DMS153 (cell line): ENCODE measurements at regions not wholly inside any gene's neighbourhood (a gene's known extent, or its start where the extent isn't known, plus 50 kb on each side); places are given as distances from the start of the nearest gene placed in this dataset.
"Not testable (repeated sequence)": the region's sequence is repeated elsewhere in the genome, so short reads cannot be mapped to it uniquely, and the experiment has no call there.

Experiments used
- DNase-seq: peaks from one replicate; lab custom pipeline; 2025; lab: John Stamatoyannopoulos, UW

DNA sequence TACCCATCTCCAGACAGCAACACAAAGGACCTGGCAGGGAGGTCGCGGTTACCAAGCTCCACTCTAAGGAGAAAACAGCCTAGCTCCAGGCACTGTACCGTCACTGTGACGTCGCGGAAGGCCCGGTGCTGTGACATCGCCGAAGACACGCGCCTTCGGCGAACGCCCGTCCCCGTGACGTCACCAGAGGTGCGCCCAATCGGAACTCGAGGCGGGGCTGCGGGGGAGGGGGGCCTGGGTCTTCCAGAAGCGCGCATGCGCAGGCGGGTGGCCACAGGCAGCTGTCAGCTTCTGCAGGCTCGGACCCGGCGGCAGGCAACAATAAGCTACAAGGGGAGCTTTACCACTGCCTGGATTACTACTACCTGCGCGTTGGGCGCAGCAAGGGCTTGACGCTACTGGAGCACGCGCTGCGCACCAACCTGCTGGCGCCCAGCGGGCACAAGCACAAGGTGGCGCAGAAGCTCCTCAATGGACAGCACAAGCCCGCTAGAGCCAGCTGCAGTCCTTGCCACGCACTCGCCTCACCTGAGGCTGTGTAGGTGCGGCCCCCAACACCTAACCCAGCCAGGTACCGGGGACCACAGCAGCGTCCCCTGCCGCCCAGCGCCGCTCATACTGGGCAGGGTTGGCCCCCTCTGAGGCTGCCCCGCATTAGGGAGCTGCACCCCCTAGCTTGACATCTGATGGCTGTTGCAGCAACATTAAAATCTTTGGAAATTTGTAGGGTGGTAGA, 208.4 kb downstream of the TPST1 start:
- no peak for DNase-seq

DNA sequence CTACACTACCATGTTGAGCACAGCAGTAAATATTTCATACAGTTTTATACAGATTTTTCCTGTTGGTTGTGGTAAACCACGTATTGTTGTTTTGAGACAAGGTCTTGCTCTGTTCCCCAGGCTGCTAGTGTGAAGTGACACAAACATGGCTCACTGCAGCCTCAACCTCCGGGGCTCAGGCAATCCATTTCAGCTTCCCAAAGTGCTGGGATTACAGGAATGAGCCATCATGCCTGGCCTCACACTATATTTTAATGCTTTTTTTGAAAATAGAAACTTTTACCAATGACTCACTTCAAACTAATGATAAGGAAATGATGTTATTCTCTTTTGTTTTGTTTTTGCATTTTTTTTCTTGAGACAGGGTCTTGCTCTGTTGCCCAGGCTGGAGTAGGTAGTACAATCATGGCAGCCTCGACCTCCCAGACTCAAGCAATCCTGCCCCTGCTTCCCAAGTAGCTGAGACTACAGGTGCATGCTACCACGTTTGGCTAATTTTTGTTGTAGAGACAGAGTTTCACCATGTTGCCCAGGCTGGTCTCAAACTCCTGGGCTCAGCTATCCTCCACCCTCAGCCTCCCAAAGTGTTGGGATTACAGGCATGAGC, 210.6 kb downstream of the TPST1 start:
- DNase-seq, result no peak

DNA sequence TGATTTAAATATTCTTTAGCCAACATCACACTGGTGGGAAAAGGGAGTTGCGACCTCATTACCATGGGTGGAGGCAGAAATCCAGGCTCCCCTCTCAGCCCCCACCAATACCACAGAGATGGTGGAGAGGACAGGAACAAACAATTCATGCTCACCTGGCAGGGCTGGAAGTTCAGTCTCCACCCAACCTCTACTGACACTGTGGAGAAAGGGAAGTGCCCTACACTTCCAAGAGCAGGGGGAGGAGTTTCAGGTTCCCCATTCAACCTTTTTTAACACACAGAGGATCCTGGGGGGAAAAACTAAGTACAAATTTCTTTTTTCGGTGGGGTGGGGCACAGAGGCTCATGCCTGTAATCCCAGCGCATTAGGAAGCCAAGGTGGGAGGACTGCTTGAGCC, 210.1 kb upstream of the KCTD7 start:
- DNase-seq, result no peak

DNA sequence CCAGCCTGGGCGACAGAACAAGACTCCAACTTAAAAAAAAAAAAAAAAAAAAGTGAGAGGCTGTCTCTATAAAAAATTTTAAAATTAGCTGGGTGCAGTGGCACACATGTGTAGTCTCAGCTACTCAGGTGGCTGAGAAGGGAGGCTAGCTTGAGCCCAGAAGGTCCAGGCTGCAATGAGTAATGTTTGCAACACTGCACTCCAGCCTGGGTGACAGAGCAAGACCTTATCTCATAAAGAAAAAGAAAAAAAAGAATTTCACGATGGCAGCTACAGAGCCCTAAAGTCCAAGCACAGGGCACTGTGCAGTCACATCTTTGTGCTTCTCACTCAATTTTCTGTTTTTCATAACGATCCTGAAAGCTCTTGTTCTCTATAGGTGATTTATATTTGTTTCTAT, 209.5 kb upstream of the KCTD7 start:
- DNase-seq, result no peak

DNA sequence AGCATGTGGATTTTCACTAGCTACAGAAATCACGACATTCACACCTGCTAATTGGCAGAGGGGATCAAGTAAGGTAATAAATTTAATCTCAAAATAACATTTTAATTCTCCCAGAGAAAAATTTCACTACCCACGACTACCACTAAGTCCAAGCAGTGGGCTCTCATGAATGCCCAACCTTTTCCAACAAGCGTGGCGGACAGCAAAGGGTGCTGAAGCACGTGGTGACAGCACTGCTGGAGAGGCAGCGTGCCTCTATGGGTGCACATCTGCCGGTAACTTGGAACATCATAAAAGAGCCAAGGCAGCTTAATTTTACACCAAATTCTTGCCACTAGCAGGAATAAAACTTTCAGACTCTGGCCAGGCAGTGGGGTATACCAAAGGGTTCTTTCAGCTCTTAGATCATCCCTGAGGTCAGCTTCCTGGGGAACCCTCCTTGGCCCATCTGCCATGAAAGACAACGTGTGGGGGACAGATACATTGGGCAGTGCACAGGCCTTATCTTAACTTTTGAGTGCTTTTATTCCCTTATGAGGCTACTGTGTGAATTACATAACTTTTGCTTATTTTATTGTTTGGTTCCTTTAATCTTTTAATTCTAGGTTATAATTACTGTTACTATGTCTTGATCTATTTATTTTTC, 206.7 kb upstream of the KCTD7 start:
- DNase-seq, result no peak

DNA sequence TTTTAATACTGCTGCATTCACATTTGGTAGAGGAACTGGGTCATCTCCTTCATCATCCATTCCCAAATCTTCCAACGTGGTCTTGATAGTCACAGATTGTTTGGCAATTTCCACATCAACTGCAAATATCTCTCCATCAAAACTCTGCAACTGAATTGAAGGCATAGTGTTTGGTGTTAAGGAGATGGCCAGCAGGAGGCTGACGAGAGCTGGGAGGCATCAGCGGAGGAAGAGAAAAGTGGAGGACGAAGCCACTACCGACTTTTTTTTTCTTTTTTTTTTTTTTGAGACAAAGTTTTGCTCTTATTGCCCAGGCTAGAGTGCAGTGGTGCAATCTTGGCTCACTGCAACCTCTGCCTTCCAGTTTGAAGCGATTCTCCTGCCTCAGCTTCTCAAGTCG, 205.0 kb upstream of the KCTD7 start:
- DNase-seq, result no peak

DNA sequence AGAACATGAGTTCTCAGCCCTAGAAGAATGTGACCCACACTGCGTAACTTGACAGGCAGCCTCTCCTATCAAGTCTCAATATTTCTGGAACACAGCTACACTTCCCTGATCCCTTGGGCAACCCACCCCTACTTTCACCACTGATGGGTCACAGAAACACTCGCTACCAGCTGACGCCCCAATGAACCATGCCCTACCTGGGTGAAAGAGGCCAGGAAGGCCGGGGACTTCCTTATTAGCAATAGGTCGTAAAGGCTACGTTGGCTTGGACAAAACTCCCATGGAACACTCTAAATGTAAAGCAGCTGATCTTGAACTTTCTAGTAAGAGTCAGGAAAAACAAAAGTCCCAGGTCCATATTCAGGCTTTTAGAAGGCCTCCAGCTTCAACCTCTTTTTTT, 202.3 kb upstream of the KCTD7 start:
- no peak for DNase-seq

DNA sequence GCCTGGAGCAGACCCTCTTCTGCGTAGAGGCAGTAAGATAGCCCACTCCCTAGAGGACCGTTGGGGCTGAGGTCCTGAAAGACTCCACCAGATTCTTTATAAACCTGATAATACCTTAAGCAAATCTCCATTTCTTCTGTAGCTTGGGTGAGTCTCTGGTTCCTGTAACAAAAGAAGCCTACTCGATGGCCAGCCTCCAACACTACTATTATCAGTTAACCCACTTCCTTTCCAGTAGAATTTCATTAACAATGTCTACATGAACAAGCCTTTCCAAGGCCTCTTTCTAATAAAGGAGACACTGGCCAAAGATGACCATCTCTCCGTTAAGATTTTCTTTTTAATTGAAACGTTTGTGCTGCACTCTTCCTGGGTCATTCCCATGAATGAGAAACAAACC, 201.7 kb upstream of the KCTD7 start:
- DNase-seq, result no peak

DNA sequence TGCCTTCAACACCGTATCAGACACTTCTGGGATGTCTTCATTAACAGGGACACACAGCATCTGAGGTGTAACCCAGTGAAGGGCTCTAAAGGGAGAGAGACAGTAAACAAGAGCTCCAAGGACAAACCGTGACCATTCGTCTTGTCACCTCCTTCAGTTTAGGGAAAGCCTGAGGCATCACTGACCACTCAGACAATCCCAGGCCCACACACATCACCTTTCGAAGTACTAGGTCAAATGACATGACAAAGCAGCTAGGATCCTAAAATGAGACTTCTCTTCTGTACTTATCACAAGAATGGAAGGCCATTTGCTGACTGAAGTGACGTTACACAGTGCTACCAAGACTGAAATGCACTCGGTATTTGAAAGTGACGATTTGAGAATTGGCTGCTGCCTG, 200.7 kb upstream of the KCTD7 start:
- no peak for DNase-seq

DNA sequence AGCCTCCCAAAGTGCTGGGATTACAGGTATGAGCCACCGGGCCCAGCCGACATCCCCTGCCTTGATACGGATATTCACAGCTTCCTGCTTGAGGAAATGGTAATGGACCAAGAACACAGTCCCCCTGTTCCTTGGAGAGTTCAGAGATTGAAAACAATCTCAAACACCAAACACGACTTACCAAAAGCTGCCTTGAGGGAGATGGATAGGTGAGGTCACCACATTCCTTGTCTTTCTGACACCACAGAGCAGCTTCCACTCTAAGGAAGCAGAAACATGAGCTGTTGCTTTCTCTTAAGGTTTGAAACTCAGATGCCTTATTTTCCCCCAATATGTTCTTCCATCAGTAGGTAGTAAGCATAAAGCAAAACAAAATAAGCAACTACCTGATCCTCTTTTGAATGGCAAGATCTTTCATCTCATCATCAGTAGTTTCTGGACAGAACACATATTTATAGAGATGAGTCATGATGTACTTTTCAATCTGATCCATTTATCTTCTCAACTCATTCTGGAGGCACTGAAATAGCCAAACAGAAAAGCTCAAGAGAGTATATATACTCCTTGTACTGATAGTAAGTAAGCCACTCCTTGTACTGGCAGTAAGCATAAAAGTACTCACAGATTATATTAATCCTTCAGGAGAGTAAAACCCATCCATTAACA, 199.1 kb upstream of the KCTD7 start:
- no peak for DNase-seq

DNA sequence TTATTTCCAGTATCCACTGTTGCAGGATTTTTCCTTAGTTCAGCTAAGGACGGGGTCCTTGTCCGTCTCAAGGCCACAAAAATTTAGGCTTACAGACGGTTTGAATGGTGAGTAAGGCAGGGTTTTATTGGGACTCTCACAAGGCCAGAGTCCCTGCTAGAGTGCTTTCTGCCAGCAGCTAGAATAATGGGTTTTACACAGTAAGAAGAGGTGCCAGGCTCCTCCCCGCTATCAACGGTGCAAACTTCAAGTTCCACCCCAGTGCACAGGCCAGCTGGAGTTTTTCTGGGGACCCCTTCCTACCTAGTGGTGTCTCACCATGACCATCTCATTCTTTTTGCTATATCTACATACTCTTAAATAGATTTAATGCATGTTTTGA, 198.5 kb upstream of the KCTD7 start:
- no peak for DNase-seq

DNA sequence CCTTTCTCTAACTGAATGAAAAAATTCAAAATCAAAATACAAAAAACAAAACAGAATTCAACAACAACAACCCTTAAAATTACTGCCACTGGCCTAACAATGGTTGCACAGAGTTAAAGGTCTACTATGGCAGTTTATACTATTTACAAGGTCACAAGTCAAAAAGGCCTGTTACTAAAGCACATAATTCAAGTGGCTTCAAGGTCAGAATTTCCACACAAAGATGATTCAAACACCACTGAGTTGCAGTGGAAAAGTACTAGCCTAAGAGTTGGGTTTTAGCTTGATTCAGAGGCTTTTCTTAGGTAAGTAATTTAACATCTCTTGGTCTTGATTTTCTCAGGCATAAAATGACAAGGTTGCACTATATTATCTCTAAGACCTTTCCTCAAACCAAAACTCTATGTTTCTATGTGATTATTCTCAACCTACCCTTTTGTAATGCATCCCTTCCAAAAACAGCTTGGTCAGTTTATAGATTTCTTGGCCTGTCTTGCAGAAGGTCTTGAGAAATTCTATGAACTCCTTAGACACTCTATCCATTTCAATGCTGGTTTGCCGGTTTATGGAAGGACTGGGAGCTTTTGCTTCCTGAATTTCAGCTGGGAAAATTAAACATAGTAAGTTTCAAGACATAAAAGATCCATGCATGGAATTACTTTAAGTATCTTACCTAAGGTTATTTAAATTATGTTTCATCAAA, 189.8 kb upstream of the KCTD7 start:
- DNase-seq, result not testable (repeated sequence)

DNA sequence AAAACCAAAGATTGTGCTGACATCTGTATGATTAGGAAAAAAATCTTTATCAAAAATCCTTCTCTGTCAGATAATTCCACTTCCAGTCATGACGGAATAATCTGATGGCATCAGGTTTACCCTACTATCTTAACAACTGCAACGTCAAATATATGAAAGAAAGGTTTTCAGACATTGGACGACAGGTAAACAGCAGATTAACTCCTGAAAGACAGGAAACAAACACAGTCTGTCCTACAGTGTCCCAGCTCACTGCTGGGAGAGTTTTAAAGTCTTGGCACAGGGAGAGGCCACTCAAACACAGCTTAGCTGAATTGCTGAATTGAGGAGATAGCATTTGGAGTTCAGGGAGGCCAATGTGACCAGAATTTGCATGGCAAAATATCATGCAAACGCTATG, 186.3 kb upstream of the KCTD7 start:
- DNase-seq, result no peak

DNA sequence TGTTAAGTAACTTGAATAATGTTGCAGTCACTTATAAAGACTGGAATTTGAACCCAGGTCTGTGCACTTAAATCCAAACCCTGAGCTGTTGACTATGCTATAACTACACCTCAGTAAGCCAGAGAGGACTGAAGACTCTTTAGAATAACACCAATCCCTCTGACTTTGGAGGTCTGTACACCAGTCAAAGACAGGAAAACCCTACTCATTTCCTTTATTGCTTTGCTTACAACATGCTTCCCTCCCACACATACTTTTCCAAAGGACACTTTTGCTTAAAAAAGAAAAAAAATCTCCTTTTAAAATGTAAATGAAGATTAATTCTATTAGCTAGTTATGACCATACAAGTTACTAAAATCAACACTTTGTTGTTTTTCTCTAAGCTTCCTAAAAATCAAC, 184.7 kb upstream of the KCTD7 start:
- no peak for DNase-seq

DNA sequence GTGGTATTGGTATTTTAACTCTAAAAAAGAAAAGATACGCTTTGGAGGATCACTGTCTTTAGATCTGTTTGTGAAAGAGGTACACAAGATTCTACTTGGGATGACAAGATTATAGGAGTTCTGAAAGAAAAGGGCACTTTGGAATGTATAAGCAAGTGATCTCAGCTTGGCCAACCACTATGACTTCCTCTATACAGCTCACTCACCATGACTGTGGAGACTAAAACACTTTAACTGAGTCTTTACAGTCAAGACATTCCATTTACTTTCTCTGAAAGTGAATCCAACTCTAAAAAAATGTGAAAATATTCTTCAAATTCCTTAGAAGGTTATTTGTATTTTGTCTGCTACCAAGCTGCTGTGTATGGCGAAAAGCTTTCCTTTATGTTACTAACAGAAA, 181.7 kb upstream of the KCTD7 start:
- not testable (repeated sequence) for DNase-seq

DNA sequence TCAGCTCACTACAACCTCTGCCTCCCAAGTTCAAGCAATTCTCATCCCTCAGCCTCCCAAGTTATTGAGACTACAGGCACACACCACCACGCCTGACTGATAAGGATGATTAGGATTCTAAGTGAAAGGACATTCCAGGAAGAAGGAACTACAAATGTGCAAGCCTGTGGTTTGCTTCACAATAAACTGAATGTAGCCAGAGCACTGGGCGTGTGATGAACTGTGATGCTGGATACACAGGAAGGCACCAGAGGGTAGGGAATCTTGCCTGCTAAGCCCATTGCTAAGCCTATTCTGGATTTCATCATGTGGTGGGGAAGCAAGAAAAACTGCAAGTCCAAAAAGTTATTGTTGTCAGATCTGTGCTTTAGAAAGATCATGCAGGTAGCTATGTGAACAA, 177.9 kb upstream of the KCTD7 start:
- DNase-seq, result not testable (repeated sequence)

DNA sequence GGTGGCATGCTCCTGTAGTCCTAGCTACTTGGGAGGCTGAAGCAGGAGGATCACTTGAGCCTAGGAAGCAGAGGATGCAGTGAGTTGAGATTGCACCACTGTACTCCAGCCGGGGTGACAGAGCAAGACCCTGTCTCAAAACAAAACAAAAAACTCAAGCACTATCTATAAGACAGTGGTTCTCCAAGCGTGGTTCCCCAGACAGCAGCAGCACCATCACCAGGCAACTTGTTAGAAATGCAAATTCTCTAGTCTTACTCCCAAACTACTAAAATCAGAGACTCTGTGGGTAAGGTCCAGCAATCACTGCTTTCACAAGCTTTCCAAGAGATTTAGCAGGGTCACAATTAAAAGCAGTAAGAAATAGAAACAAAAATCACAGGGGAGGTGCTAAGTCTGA, 177.0 kb upstream of the KCTD7 start:
- DNase-seq, result not testable (repeated sequence)

DNA sequence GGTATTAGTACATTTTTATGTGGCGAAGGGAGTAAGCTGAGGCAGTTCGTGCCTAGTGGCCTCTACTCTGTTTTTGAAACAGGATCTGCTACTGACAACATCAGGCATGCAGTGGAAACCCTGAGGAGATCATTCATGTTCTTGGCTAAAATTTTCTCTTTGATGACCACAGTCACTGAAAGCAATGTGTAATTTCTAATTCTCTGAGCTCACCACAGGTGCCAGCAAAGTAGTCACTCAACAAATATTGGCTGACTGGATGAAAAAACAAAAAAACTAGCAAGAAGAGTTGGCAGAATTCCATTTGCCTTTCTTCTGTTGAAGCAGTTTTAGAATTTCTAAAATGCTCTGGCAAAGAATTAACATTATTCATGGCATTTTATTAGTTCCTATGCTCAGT, 176.5 kb upstream of the KCTD7 start:
- DNase-seq, result no peak

DNA sequence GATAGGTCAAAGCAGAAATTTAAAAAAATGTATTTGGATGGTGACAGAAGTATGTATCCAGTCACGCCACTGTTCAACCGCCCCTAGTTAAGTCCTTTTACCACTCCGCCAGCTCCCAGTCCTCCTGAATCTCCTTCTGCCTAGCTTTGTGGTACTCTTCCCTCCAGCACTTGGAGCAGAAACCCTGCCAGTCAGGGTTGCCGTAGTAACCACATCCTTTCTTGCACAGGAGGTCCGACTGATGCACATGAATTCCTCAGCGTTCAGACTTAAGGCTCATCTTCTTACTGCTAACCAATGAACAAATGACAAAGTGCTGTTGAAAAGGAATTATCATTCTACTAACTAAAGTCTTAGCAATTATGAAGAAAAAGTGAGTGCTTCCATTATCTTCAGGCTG, 175.3 kb upstream of the KCTD7 start:
- DNase-seq, result no peak

DNA sequence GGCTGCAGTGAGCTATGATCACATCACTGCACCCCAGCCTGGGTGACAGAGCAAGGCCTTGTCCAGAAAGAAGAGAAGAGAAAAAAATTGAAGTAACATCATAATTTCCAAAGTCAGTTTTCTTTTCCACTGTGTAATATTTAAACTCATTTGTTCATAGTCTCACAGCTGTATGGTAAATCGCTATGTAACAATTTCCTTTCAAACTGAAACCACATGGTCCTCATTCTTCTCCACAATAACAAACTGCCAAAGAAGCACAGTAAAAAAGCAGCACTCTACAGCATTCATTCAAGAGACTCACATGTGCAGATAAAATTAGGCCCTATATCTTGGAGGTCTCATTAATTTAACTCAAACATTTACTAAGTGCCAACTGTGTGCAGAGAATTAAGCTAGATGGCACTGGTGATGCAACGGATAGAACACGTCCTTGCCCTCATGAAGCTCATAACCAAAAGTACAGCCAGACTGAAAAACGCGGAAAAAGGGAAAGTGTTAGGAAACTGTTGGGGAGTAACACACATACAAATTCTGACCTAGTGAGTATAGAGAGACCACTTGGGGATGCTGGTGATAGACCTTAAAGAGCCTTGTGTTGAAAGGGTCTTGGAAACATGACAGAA, 174.0 kb upstream of the KCTD7 start:
- no peak for DNase-seq

DNA sequence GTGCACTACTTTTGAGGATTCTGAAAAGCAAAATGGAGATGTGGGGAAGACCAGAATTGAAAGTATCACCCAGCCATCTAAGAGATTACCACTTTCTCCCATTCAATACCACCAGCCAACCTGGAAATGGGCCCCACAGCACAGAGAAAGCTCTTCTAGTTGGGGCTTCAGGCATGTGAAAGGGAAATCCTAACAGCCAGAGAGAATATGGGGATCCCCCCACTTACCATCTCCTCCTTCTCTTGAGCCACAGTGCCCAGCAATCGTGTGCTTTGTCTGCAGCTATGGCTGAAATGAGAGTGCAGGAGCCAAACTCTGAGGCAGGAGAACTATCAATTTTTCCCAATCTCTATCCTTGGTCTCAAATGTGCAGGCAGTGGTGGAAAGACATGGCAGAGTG, 173.2 kb upstream of the KCTD7 start:
- DNase-seq, result not testable (repeated sequence)

DNA sequence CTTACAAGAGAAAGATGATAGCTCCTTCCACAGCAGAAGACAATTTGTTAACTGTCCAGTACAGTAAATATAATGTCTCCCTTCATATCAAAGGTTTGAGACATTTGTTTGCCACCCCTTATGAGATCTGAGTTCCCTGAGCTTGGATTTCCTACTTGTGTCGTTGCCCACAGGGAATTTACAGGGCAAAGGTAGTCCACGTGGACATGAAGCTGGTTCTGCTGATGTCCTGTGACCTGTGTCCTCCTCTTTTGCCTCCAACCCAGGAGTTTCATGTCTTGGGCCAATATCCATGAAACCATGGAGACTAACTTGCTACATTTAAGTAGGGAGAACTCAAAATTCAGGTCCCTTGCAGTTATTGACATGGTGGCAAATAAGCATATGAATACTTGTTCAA, 172.2 kb upstream of the KCTD7 start:
- DNase-seq, result not testable (repeated sequence)
